ENCODE measurements at regions not wholly inside any gene's neighbourhood (a gene's known extent, or its start where the extent isn't known, plus 50 kb on each side); places are given as distances from the start of the nearest gene placed in this dataset.

DNA sequence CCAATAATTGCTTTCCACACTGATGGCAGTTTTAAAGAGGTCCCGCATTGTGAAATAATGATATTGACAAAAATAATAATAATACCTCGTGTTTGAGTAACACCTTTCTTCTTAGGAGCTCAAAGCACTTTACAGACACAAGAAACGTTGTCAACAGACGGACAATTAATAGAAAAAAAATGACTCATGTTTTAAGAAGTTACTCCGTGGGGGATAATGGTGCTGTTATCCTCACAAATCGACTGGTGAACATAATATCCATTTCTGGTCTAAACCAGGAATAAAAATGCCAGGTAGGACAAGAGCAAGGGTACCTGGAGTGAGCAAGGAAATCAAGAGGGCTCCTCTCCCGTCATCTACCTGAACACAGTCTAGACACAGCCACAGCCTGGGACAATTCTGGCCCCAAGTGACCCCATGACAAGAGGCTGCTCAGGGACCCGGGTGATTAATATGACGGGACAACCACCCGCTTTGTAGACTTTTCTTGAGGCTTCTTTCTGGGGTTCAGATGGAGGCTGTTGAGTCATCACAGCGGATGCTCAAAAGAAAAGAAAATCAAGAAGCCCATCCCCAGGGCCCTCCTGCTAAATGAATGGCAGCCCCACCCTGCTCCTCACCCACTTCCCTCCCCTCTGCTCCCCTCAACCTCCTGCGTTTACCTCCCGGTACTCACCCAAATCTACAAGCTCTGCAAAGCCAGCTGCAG, 146.2 kb upstream of the IRF2BP2 start:
- 72% methylated on average over 13 of the region's 13 CpGs for WGBS (ENCODE audit: low lambda C conversion rate)
- Histone ChIP-seq H3K4me2 (peak overlapping the region; percentile 11; the same call in 1 of the 2 replicates), H3K4me1 (ENCODE audit: control insufficient read depth in 1 of 2, insufficient read depth in 2 of 2, low read depth in 1 of 2, low read length in 1 of 2) (peaks cover 6 to 18% of the 10 kb centered on the region in 2 experiments; a peak in 2 of 4 replicates), H3K36me3 (replicated peaks in 1 of 2; ENCODE audit: control insufficient read depth in 1 of 2, insufficient read depth in 2 of 2, low read length in 1 of 2) (no peaks in the 10 kb centered on the region), H3K9ac (no peak overlapping the region; the same call in 1 of the 2 replicates), H3F3A (replicated peaks; ENCODE audit: insufficient read depth) (no peaks in the 10 kb centered on the region), H3K4me3 (ENCODE audit: low read depth in 2 of 2, low read length in 1 of 2) (no peak overlapping the region), H3K79me2 (ENCODE audit: insufficient read depth) (no peaks in the 10 kb centered on the region), H3K27me3 (ENCODE audit: insufficient read depth) (no peaks in the 10 kb centered on the region), H3K9me3 (no peaks in the 10 kb centered on the region), H3K27ac (ENCODE audit: low read depth in 2 of 2, low read length in 1 of 2) (peak overlapping the region in 1 of 2 experiments; percentile 42; a peak in 2 of 4 replicates), H4K20me1 (ENCODE audit: insufficient read depth) (no peaks in the 10 kb centered on the region), H3K9me2 (no peaks in the 10 kb centered on the region), H2AFZ (ENCODE audit: low read depth) (peak overlapping the region; percentile 1; the same call in 1 of the 2 replicates)
- DNase-seq = no peak
- POLR2A ChIA-PET = no interaction called here
- CTCF ChIA-PET = interaction anchor here (1.1 to 1.2 kb wide), 2 partner anchors 21 to 31 kb away, joined by 3 to 7 read pairs; no protein-coding TSS in a partner anchor
- no peak for TF ChIP-seq POLR2AphosphoS5 (IDR thresholded peaks at IDR 0.05; ENCODE audit: low read depth, low read length)

DNA sequence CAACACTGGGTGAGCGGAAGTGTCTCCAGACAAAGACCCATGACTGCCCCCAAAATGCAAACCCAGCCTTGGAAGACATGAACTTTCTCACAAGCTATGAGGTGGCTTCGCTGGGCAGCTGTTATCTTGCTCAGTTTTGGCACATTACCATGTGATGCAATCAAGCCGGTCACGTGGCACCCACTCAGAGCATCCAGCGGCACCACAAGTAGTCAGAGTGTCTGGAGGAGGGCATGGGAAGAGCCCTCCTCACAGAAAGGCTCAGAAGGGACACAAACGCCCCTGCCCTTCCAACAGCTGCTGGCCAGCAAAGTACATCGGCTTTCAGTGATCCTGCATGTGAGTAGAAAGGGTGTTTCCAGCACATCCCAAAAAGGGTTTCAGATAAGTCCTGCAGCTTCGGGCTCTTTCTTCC, 145.5 kb upstream of the IRF2BP2 start:
- no peak for DNase-seq
- POLR2A ChIA-PET = interaction anchor here (0.8 kb wide), 1 partner anchor 10 kb away, joined by 4 read pairs; no protein-coding TSS in a partner anchor
- no peaks in the 10 kb centered on the region for H3F3A ChIP-seq (replicated peaks; ENCODE audit: insufficient read depth)
- no peak overlapping the region for H3K4me3 ChIP-seq (ENCODE audit: low read depth in 2 of 2, low read length in 1 of 2)
- WGBS (ENCODE audit: low lambda C conversion rate) = 47% methylated on average over 8 of the region's 8 CpGs
- H3K4me2 ChIP-seq = peak overlapping the region; percentile 11; the same call in 1 of the 2 replicates
- H3K79me2 ChIP-seq (ENCODE audit: insufficient read depth) = no peaks in the 10 kb centered on the region
- CTCF ChIA-PET = interaction anchor here (0.7 to 1.1 kb wide), 2 partner anchors 21 to 328 kb away, joined by 3 read pairs; no protein-coding TSS in a partner anchor
- TF ChIP-seq EP300 (IDR thresholded peaks at IDR 0.05; ENCODE audit: borderline replicate concordance in 1 of 2, low read depth in 1 of 2, low read length in 1 of 2) = no peak
- TF ChIP-seq CHD2 (IDR thresholded peaks at IDR 0.05; ENCODE audit: low read length, partially characterized antibody) = no peak
- no peak for TF ChIP-seq YY1 (IDR thresholded peaks at IDR 0.05; ENCODE audit: low read depth)
- no peak for TF ChIP-seq EZH2phosphoT487 (IDR thresholded peaks at IDR 0.05; ENCODE audit: borderline replicate concordance, low read depth)
- no peak for TF ChIP-seq MEF2A (IDR thresholded peaks at IDR 0.05; ENCODE audit: borderline replicate concordance, low read depth)
- TF ChIP-seq, protein P1, sequence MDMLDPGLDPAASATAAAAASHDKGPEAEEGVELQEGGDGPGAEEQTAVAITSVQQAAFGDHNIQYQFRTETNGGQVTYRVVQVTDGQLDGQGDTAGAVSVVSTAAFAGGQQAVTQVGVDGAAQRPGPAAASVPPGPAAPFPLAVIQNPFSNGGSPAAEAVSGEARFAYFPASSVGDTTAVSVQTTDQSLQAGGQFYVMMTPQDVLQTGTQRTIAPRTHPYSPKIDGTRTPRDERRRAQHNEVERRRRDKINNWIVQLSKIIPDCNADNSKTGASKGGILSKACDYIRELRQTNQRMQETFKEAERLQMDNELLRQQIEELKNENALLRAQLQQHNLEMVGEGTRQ (IDR thresholded peaks at IDR 0.05; ENCODE audit: borderline replicate concordance, low read depth, low read length) = peak; percentile 61
- TF ChIP-seq NFIC (IDR thresholded peaks at IDR 0.05; ENCODE audit: borderline replicate concordance) = peak; percentile 87
- TF ChIP-seq POLR2AphosphoS5 (IDR thresholded peaks at IDR 0.05; ENCODE audit: low read depth, low read length) = peak; percentile 13; the same call in 1 of the 2 replicates
- TF ChIP-seq, protein P2, sequence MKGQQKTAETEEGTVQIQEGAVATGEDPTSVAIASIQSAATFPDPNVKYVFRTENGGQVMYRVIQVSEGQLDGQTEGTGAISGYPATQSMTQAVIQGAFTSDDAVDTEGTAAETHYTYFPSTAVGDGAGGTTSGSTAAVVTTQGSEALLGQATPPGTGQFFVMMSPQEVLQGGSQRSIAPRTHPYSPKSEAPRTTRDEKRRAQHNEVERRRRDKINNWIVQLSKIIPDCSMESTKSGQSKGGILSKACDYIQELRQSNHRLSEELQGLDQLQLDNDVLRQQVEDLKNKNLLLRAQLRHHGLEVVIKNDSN (IDR thresholded peaks at IDR 0.05; ENCODE audit: borderline replicate concordance, low read depth) = peak; percentile 94
- TF ChIP-seq, protein P3, sequence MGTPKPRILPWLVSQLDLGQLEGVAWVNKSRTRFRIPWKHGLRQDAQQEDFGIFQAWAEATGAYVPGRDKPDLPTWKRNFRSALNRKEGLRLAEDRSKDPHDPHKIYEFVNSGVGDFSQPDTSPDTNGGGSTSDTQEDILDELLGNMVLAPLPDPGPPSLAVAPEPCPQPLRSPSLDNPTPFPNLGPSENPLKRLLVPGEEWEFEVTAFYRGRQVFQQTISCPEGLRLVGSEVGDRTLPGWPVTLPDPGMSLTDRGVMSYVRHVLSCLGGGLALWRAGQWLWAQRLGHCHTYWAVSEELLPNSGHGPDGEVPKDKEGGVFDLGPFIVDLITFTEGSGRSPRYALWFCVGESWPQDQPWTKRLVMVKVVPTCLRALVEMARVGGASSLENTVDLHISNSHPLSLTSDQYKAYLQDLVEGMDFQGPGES (IDR thresholded peaks at IDR 0.05; ENCODE audit: low read depth, low read length) = no peak
- TF ChIP-seq GABPA (IDR thresholded peaks at IDR 0.05; ENCODE audit: low read depth) = no peak
- no peak for TF ChIP-seq TEAD4 (IDR thresholded peaks at IDR 0.05; ENCODE audit: borderline replicate concordance, insufficient read depth)
- no peak for TF ChIP-seq FOXJ3 (CRISPR knock-in tag; IDR thresholded peaks at IDR 0.05)
- no peak for TF ChIP-seq RAD21 (IDR thresholded peaks at IDR 0.05; ENCODE audit: low read length)
- no peak for TF ChIP-seq TAF1 (IDR thresholded peaks at IDR 0.05; ENCODE audit: borderline replicate concordance, low read depth, low read length)
- TF ChIP-seq TCF12 (IDR thresholded peaks at IDR 0.05) = peak; percentile 51; the same call in 1 of the 2 replicates
- TF ChIP-seq, protein P4, sequence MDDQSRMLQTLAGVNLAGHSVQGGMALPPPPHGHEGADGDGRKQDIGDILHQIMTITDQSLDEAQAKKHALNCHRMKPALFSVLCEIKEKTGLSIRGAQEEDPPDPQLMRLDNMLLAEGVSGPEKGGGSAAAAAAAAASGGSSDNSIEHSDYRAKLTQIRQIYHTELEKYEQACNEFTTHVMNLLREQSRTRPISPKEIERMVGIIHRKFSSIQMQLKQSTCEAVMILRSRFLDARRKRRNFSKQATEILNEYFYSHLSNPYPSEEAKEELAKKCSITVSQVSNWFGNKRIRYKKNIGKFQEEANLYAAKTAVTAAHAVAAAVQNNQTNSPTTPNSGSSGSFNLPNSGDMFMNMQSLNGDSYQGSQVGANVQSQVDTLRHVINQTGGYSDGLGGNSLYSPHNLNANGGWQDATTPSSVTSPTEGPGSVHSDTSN (IDR thresholded peaks at IDR 0.05) = peak; percentile 35; the same call in 1 of the 2 replicates
- no peak for TF ChIP-seq RFX5 (IDR thresholded peaks at IDR 0.05; ENCODE audit: low read length)
- TF ChIP-seq, protein P5, sequence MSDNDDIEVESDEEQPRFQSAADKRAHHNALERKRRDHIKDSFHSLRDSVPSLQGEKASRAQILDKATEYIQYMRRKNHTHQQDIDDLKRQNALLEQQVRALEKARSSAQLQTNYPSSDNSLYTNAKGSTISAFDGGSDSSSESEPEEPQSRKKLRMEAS (IDR thresholded peaks at IDR 0.05; ENCODE audit: low read depth) = peak; percentile 90
- TF ChIP-seq FOXM1 (IDR thresholded peaks at IDR 0.05; ENCODE audit: low read depth) = no peak
- H3K9me2 ChIP-seq = no peaks in the 10 kb centered on the region
- H3K9ac ChIP-seq = no peak overlapping the region; the same call in 1 of the 2 replicates
- no peaks in the 10 kb centered on the region for H3K9me3 ChIP-seq
- no peaks in the 10 kb centered on the region for H3K36me3 ChIP-seq (replicated peaks in 1 of 2; ENCODE audit: control insufficient read depth in 1 of 2, insufficient read depth in 2 of 2, low read length in 1 of 2)
- no peaks in the 10 kb centered on the region for H3K27me3 ChIP-seq (ENCODE audit: insufficient read depth)
- peak overlapping the region in 1 of 2 experiments; percentile 42; a peak in 2 of 4 replicates for H3K27ac ChIP-seq (ENCODE audit: low read depth in 2 of 2, low read length in 1 of 2)
- peaks cover 6 to 18% of the 10 kb centered on the region in 2 experiments; a peak in 2 of 4 replicates for H3K4me1 ChIP-seq (ENCODE audit: control insufficient read depth in 1 of 2, insufficient read depth in 2 of 2, low read depth in 1 of 2, low read length in 1 of 2)
- H2AFZ ChIP-seq (ENCODE audit: low read depth) = peak overlapping the region; percentile 1; the same call in 1 of the 2 replicates
- no peaks in the 10 kb centered on the region for H4K20me1 ChIP-seq (ENCODE audit: insufficient read depth)

Data from SK-N-SH (cell line).